Umbilical cord (tissue), 1 donor: ENCODE measurements at regions not wholly inside any gene's neighbourhood (a gene's known extent, or its start where the extent isn't known, plus 50 kb on each side); places are given as distances from the start of the nearest gene placed in this dataset.

Experiments
- DNase-seq: peaks from one replicate; pipeline ENCODE4 v3.0.0-alpha.2; 2015; ENCODE audit warnings: low spot score

DNA sequence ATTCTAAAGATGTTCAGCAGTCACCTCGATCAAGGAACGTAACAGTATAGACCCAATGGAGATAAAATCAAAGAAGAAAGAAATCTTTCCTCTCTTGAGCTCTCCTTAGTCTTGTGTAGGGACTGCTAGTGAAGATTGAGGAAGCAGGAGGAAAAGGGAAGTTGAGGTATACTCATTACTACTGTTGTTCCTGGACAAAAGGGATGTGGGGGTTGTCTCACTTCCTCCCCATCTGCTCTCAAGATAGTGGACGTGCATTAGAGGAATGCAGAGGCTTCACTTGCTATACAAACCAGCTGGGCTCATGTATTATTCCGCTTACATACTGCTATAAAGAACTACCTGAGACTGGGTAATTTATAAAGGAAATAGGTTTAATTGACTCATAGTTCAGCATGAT lies 208.9 kb upstream of the ARHGEF9 start:
- DNase-seq: peak; percentile 7

DNA sequence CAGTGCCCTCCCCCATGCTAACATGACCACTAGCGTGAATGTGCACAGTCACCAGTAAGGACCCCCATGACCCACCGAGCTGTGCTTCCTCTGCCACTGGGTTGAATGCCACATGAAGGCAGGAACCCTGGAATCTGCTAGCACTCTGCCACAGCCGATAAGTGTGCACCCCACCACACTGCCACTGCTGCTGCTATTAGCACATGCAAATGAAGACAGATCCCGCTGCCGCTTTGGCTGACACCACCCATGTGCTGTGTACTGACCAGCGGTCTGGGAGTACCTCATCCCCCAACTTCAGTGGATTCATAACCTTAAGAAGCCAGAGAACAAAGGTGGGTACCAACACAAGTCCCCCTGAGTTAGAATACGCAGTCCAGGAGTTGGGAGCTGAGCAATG lies 200.9 kb upstream of the ARHGEF9 start:
- no peak for DNase-seq

DNA sequence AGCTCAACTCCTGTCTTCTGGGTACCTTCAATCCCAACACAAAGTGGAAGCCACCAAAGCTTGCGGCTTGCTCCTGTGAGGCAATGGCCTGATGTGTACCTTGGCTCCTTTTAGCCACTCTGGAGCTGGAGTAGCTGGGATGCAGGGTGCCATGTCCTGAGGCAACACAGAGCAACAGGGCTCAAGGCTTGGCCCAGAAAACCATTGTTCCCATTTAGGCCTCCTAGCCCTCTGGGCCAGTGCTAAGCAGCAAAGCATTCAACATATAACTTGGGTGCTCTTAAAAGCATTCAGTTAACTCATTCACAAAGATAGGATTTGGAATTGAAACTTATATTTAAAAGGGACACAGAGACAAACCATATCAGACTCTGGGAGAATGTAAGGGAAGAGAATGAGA lies 194.5 kb upstream of the ARHGEF9 start:
- DNase-seq: no peak

DNA sequence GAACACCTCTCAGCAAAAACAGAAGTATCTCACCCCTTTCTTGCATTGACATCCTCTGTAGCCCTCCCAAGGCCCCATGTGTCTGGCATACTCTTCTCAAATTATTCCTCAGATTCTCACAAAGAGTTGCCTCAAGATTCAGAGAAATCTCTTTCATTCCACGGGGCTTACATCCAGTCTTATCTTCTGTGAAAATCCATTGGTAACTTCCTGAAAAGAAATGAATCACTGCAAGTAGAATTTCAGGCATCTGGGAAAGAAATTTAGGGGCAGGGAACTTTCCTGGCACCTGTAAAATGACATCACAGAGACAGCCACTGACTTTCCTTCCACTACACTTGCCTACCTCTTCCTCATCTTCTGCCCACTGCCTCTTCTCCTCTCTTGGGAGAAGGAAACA lies 182.5 kb upstream of the ARHGEF9 start:
- DNase-seq: no peak

DNA sequence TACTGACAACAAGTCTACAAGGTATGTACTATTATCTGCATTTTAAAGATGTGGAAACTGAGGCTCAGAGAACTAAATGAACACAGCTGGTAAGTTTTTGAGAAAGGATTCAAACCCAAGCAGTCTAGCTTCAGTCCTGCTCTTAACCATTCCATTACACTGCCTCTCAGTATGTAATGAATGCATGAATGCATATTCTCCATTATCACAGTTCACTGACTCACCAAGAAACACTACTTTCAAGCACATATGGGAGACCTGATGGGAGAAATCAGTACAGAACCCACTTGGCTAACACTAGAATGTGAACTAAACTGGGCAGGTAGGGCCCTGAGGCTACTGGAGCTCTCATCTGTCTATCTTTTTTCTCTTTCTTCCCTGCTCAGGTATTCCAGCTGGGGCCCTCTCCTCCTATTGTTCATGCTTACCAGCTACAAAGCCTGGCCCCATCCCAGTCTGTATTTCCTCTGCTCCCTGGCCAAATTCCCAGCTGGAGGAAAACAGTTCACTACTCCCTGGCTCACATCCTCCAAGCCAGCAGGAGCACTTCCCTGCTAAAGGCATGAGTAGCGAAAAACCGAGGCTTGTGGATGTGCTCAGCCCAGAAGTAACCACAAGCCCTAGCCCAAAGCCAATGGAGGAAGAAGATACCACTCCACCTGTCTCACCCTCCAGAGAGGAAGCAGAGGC lies 178.2 kb upstream of the ARHGEF9 start:
- DNase-seq: no peak

DNA sequence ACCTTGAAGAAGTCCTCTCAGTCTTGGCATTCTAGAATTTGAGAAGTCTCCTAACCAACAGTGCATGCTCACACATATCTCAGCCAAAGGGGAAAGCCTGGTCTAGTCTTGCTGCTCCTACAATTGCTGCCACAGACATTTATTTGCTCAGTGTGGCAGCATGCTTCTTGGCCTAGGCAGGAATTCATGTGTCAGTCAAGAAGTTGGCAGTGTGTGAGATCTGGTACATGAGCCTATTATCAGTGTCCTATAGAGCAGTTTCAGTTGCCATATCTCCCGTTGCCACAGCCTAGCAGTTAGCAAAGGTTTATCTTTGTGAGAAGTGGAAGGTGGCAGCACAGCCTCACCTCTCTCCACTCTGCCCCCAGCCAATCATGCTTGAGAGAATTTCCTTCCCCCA lies 176.9 kb upstream of the ARHGEF9 start:
- no peak for DNase-seq

DNA sequence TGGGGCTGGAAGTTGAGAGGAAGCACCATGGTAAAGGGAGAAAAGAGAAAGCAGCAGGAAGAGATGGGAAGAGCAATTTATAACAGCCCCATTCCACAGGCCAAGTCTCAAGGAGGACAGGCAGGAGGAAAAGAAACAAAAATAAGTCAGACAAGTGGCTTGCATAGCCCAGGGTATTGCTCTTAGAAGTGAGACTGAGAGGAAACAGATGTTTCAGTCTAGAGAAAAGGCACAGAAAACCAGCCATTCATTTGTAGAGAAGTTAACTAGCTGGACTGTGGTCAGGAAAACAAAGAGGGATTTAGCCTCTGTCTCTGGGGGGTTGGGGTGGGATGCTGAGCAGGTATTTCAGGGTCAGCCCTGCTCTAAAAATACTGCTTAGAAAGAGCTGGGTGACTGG lies 175.0 kb upstream of the ARHGEF9 start:
- DNase-seq: no peak

DNA sequence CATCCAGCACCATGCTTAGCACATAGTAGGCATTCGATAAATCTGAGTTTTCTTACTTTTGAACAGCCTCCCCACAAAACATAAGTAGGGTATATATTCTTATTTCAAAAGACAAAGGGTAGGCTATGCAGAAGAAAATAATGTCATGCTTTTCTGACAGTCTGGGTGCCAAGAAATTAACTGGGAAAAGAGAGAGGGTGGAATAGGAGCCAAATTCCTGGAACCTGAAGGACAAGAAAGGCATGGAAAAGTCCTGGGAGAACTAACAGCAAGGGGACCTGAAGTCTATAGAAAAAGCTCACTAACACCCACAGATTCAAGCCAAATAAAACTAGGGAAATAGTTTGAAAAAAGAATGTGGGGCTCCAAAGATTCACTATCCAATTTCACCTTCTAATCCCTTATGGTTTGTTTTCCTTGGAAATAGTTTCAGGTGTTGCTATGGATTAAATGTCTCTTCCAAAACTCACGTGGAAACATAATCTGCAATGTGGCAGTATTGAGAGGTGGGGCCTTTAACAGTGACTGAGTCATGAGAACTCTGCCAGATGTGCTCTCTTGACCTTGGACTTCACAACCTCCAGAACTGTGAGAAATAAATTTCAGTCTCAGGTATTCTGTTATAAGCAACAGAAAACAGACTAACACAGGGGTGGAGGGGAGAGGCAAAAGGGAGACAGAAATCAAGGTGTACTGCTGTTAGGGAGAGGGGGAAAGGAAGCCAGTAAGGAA lies 173.3 kb upstream of the ARHGEF9 start:
- no peak for DNase-seq

DNA sequence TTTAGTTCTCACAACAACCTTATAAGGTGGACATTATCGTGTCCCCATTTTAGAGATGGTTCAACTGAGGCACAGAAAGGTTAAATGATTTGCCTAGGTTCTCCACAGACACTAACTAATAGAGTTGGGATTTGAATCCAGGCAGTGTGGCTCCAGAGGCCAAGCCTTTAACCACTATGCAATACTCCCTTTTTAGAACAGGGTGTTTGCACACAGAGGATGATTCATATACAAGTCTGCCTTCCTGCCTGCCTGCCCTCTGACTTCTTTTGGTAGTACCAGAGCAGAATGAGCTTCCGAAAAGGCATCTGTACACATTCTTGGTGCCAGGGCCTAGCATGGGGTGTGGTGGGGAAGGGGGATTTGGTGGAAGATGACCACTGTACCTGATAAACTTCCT lies 150.8 kb upstream of the ARHGEF9 start:
- no peak for DNase-seq

DNA sequence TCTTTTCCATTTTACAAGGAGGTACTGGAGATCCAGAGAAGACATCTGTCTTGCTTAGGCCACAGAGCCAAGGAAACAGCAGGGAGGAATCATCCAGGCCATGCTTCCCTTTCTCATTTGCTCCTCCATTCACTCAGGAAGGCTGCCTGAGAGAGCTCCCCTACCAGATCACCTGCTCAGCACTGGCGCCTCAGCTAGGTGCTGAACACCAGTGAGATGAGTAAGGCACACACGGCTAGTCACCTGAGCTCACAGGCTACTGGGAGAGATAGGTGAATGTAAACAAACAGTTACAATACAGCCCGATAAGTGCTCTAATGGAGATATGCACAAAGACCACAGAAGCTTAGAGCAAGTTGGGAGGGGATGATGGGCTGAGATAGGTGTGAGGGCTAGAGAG lies 149.8 kb upstream of the ARHGEF9 start:
- DNase-seq: no peak

DNA sequence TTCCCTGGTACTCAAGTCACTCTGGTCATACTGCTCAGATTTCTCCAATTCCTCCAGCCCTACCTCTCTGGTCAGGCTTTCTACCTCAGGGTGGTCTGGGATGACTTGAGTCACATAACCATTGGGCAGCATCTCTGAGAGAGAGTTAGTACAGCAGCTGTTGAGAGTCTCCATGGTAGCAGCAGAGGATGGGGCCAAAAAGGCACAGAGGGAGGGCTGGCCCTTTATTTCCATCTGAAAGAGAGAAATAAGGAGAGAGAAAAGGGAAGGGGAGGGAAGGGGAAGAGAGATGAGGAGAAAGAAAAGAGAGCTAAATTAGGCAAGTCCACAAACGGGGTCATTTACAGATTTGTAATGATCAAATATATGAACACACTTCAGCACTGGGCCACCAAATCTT lies 149.1 kb upstream of the ARHGEF9 start:
- DNase-seq: no peak

DNA sequence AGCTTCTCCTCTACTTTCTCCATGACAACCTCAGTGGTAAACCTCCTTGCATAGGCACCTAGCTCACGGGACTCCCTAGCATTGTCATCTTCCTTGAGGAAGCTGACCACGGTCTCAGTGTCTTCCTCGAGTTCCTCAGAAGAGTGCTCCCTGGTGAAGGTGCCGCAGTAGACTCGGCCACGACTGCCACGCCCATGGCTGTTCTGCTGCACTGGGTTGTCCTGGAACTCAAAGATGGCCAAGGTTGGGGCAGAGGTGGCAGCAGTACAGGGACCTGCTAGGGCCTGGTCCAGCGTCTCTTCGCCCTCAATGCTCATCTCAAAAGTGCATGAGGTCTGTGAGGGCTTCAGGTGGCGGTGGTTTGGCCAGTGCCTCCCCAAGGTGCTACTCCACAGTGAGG lies 147.9 kb upstream of the ARHGEF9 start:
- no peak for DNase-seq

DNA sequence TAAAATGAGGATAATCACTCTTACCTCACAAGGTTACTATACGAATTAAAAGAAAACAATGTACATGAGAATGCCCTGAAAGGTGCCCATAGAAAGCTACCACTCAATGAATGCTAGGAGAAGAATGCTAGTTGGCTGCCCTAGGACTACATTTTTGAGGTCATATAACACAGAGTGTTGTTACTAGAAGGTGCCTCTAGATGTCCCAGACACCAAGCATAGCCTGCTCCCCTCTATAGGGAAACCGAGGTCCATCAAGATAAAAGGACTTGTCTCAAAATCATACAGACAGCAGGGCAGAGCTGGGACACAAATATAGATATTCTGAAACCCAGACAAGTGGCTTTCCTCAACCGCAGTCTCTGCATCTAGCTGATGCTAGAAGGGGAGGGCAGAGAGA lies 147.0 kb upstream of the ARHGEF9 start:
- no peak for DNase-seq

DNA sequence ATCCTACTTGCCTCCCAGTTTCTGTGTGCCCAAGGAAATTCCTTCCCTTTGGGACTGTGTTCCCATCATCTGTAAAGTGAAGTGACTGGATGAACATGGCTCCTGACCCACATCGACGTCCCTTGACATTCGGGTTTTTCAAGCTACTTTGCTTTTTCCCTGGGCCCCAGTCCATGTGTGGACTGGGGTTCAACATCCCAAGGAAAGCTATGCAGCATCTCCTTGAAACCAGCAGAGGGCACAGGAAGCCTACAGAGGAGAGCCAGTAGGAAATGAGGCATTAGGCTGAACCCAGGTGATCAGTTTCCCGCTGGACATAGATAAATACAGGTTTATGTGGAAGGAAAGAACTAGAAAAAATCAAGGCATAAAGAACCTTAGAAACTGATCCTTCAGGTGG lies 145.1 kb upstream of the ARHGEF9 start:
- DNase-seq: peak; percentile 1

DNA sequence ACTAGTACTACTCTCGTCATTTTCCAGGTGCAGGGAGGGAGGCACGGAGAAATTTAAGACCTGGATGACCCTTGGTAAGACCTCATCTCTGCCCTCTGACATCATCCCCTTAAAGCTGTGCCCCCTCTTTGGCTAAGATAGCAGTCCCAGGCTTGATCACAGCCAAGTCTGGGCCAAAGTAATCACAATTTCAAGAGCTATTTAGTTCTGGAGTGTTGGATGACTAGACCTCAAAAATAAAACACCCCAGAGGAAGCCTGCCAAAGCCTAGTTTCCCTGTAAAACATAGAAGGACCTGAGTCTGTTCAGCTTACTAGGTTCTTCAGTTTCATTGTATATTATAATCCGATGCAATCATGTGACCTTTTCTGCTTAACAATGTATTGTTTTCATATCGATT lies 144.6 kb upstream of the ARHGEF9 start:
- no peak for DNase-seq

DNA sequence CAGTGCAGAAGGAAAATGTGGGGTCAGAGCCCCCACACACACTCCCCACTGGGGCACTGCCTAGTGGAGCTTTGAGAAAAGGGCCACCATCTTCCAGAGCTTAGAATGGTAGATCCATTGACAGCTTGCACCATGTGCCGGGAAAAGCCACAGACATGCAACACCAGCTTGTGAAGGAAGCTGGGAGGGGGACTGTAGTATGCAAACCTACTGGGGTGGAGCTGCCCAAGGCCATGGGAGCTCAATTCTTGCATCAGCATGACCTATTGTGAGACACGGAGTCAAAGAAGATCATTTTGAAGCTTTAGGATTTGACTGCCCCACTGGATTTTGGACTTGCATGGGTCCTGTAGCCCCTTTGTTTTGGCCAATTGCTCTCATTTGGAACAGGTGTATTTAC lies 142.8 kb upstream of the ARHGEF9 start:
- DNase-seq: no peak

DNA sequence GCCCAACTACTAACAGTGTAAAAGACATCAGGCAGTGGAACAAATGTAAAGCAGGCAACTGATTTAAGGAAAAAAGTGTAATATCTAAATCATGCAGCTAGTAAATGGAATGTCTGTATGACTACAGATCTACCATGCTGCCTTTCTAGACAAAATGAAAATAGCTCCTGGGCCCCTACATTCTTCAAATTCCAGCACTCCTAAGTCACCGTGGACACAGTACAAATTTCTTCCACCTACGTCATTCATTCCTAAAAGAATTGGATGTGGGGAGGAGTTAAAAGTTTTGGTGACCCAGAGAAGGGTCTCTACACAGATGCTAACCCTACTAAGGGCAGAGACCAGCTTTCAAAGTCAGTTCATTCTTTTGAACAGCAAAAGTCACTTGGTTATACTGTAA lies 137.2 kb upstream of the ARHGEF9 start:
- no peak for DNase-seq

DNA sequence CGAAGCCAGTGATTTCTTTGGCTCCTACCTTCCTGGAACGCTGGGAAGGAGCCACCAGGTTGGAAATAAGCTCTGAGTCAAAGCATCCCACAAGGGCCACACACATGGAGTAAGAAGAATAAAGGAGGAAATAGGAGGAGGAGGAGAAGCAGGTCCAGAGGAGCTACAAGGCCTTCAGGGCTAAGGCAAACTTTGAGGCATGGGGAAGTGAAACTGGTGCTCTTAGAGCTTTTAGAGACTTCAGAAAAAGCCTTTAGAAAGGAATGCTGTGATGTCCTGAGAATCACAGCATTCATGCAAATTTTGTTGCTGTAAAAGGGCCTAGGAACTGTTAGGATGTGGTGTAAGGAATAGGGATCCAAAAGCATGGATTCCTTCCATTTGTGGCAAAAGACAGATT lies 135.9 kb upstream of the ARHGEF9 start:
- DNase-seq: no peak

DNA sequence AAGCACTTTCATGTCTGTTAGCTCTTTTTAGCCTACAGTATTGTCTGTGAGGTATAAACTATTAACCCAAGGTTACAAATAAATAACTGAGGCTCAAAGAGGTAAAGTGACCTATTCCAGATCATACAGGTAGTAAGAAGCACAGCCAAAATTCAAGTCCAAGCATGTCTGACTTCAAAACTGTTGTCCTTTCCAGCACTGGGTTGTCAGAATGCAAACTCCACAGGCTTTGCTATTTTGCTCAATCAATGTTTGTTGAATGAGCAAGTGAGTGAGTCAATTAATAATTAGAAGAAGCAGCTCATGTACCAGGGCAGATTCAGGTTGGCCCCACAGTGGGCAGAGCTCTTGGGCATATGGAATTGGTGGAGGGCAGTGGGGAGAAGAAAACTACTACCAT lies 134.1 kb upstream of the ARHGEF9 start:
- DNase-seq: no peak

DNA sequence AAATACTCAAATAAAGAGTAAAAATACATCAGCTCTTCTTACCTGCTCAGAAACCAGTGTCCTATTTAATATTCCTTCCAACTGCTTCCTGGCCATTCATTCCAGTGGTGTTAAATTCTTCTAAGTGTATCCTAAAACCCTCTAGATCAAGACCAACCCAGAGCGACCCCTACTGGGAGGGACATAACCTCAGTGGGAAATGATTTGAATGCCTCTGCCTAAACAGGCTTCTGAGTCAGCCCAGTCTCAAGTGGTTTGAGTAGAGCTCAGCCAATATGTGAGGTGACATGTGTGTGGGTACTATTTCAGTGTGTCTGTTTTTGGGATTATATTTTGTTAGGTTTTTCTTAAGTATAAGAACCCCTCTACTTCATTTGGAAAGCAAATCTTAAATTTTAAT lies 133.6 kb upstream of the ARHGEF9 start:
- no peak for DNase-seq

DNA sequence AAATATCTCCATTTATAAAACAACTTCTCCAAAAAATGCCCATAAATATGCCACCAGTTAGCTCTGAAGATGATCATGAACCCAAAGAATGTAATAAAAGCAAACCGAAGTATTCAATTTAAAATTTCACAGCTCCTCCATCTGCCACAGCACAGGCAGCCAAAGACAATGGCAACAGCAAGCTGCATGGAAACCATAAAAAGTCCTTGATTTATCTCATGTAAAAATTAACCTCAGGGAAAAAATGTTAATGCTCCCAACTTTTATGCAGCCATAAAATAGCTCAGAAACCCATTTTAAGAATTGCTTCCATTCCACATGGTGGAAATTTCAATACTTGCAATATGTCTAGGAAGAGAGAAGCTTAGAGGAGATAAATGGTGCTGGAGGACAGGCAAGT lies 132.3 kb upstream of the ARHGEF9 start:
- DNase-seq: no peak

DNA sequence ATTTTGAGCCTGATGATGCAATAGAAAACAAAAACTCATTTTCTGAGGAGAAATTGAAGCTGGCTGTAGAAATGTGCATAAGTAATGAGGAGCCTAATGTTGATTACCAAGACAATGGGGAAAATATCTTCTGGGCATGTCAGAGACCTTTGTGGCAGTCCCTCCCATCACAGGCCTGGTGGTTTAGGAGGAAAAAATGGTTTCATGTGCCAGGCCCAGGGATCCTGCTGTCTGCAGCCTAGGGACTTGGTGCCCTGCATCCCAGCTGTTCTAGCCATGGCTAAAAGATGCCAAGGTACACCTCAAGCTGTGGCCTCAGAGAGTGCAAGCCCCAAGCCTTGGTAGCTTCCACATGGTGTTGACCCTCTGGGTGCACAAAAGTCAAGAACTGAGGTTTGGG lies 128.7 kb upstream of the ARHGEF9 start:
- DNase-seq: no peak

DNA sequence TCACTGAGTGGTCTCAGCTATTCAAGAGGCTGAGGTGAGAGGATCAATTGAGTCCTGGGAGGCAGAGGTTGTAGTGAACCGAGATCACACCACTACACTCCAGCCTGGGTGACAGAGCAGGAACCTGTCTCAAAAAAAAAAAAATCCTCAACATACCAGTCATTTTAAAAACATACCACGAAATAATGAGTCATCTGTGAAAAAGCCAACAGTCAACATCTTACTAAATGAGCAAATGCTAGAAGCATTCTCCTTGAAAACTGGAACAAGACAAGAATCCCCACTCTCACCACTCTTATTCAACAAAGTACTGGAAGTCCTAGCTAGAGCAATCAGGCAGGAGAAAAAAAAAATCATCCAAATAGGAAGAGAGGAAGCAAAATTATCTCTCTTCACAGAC lies 104.0 kb upstream of the ARHGEF9 start:
- no peak for DNase-seq
